K562 (cell line): ENCODE measurements at regions not wholly inside any gene's neighbourhood (a gene's known extent, or its start where the extent isn't known, plus 50 kb on each side); places are given as distances from the start of the nearest gene placed in this dataset.

Source experiments
- ATAC-seq: fragments of 200-7000 bp; cut with Tn5 transposase; 3 replicates; pipeline ENCODE4 v1.9.1; 2020; ENCODE audit warnings: moderate library complexity
- BruUV-seq: library from RNA; stranded (reverse); fragments of 400-500 nt; replicated peaks from 2 replicates; lab custom pipeline; 2021; lab: Mats Ljungman, UMichigan
- CTCF ChIA-PET: fragments of 300-600 bp; formaldehyde crosslinking; extraction: SDS; loops from one replicate; lab custom pipeline; 2021; ENCODE audit warnings: low intra/inter-chr PET ratio; lab: Yijun Ruan, JAX
- POLR2A ChIA-PET: fragments of 300-600, 350-650 bp; sonication (Branson Sonifier 250); formaldehyde crosslinking; extraction: SDS; loops from one replicate; lab custom pipeline; 2021; ENCODE audit warnings: antibody characterized with exemption, inconsistent platforms; lab: Yijun Ruan, JAX
- DNase-seq, 4 experiments: peaks; one replicate each; pipeline versions ENCODE4 v3.0.0 to v3.0.0-alpha.2; 2011 to 2018; ENCODE audit warnings: low spot score in 3 of 4, mixed read lengths in 3 of 4; ENCODE audit errors: extremely low read depth in 1 of 4
- FAIRE-seq: peaks from 2 replicates; lab custom pipeline; 2011; peaks lifted over from hg19 to GRCh38; lab: Jason Lieb, UNC
- H2AFZ ChIP-seq: 2 replicates; pipeline ENCODE4 v1.6.0; 2011; ENCODE audit warnings: low read depth, low read length, control low read depth, inconsistent platforms
- H3K27ac ChIP-seq: fragments of 200-600 bp; 3 replicates; pipeline ENCODE4 v1.8.0; 2011; ENCODE audit warnings: low read depth, mild to moderate bottlenecking, control low read depth, inconsistent platforms, low read length, moderate library complexity, mixed read lengths; ENCODE audit errors: extremely low read depth
- H3K27me3 ChIP-seq, 2 experiments: fragments of 300-600 bp in 1 of 2; 2 replicates in 1 of 2; 3 replicates in 1 of 2; pipeline versions ENCODE4 v1.6.0 to v1.8.0; 2011; ENCODE audit warnings: inconsistent platforms in 2 of 2, low read length in 2 of 2, mild to moderate bottlenecking in 1 of 2, mixed read lengths in 1 of 2, moderate library complexity in 1 of 2; ENCODE audit not compliant: control insufficient read depth in 2 of 2, insufficient read depth in 2 of 2
- H3K36me3 ChIP-seq: fragments of 300-600 bp; 3 replicates; pipeline ENCODE4 v1.8.0; 2011; ENCODE audit warnings: mild to moderate bottlenecking, low read length, inconsistent platforms; ENCODE audit not compliant: control insufficient read depth, insufficient read depth
- H3K4me1 ChIP-seq, 2 experiments: fragments of 200-600 bp in 1 of 2; replicated peaks in 1 of 2; 2 replicates in 1 of 2; 3 replicates in 1 of 2; pipeline versions ENCODE4 v1.5.1 to v1.8.0; 2011; ENCODE audit warnings: inconsistent platforms in 2 of 2, low read length in 2 of 2, mild to moderate bottlenecking in 1 of 2, mixed read lengths in 1 of 2, moderate library complexity in 1 of 2; ENCODE audit not compliant: control insufficient read depth in 2 of 2, insufficient read depth in 2 of 2
- H3K4me2 ChIP-seq: 2 replicates; pipeline ENCODE4 v1.6.1; 2011; ENCODE audit warnings: low read length, control low read depth, inconsistent platforms, mixed read lengths; ENCODE audit not compliant: insufficient read depth
- H3K4me3 ChIP-seq: fragments of 200-600 bp; sonication (generic), shearing (Covaris generic); 2 replicates; pipeline ENCODE4 v1.5.1; 2016; ENCODE audit warnings: control low read depth, inconsistent platforms
- H3K79me2 ChIP-seq: fragments of 200-600 bp; 3 replicates; pipeline ENCODE4 v1.8.0; 2011; ENCODE audit warnings: low read length, inconsistent platforms; ENCODE audit not compliant: control insufficient read depth, insufficient read depth
- H3K9ac ChIP-seq, 2 experiments: 2 replicates each; pipeline versions ENCODE4 v1.6.0 to v1.6.1; 2011; ENCODE audit warnings: low read depth in 2 of 2, low read length in 2 of 2, control low read depth in 1 of 2, inconsistent platforms in 1 of 2, mild to moderate bottlenecking in 1 of 2, mixed read lengths in 1 of 2; ENCODE audit not compliant: insufficient read depth in 1 of 2
- H3K9me1 ChIP-seq: one replicate; pipeline ENCODE4 v1.6.0; 2011; ENCODE audit warnings: inconsistent platforms, mild to moderate bottlenecking, low read length, moderate library complexity; ENCODE audit not compliant: control insufficient read depth, insufficient read depth
- H3K9me3 ChIP-seq: replicated peaks from 2 replicates; pipeline ENCODE4 v1.5.1; 2011; ENCODE audit warnings: low read depth, low read length, inconsistent platforms; ENCODE audit not compliant: control insufficient read depth, insufficient read depth
- H4K20me1 ChIP-seq: replicated peaks from 2 replicates; pipeline ENCODE4 v1.6.1; 2011; ENCODE audit warnings: low read length, inconsistent platforms, mixed read lengths; ENCODE audit not compliant: control insufficient read depth, insufficient read depth
- CCAR2 ChIP-seq: fragments of 200-400 bp; formaldehyde crosslinking; IDR thresholded peaks from 2 replicates; pipeline ENCODE4 v1.6.1; 2017; ENCODE audit warnings: mild to moderate bottlenecking, low read depth, low read length
- ELF1 ChIP-seq: fragments of 200-800 bp; sonication (Bioruptor generic); IDR thresholded peaks from 2 replicates; pipeline ENCODE4 v1.6.1; 2016; ENCODE audit warnings: missing genetic modification characterization, missing compliant biosample characterization
- HDAC2 ChIP-seq: fragments of 450-650 bp; IDR thresholded peaks from 2 replicates; pipeline ENCODE4 v1.6.1; 2016; ENCODE audit warnings: mild to moderate bottlenecking
- HNRNPL ChIP-seq: fragments of 200-400 bp; formaldehyde crosslinking; IDR thresholded peaks from 2 replicates; pipeline ENCODE4 v1.6.1; 2017; ENCODE audit warnings: low read depth, mild to moderate bottlenecking, low read length
- MCM3 ChIP-seq: fragments of 450-650 bp; IDR thresholded peaks from 2 replicates; pipeline ENCODE4 v1.6.1; 2016
- MXI1 ChIP-seq: IDR thresholded peaks from 2 replicates; pipeline ENCODE4 v1.6.1; 2011; ENCODE audit warnings: low read depth, mild to moderate bottlenecking, improper control_type of control experiment, low read length
- PKNOX1 ChIP-seq: fragments of 450-650 bp; IDR thresholded peaks from 2 replicates; pipeline ENCODE4 v1.6.1; 2016
- RBM22 ChIP-seq: fragments of 200-400 bp; formaldehyde crosslinking; IDR thresholded peaks from 2 replicates; pipeline ENCODE4 v1.6.1; 2018; ENCODE audit warnings: low read length, low read depth; ENCODE audit not compliant: poor library complexity, severe bottlenecking
- SIRT6 ChIP-seq: IDR thresholded peaks from one replicate; pipeline ENCODE4 v1.6.1; 2012; ENCODE audit warnings: low read depth, mild to moderate bottlenecking, control low read depth, inconsistent platforms, low read length, moderate library complexity
- SLC30A9 ChIP-seq: fragments of 250-450 bp; sonication (Bioruptor Pico); IDR thresholded peaks from 2 replicates; pipeline ENCODE4 v1.8.0; 2022; ENCODE audit warnings: mild to moderate bottlenecking, moderate library complexity
- SRSF9 ChIP-seq: fragments of 200-400 bp; formaldehyde crosslinking; IDR thresholded peaks from 2 replicates; pipeline ENCODE4 v1.6.1; 2017; ENCODE audit warnings: low read depth, low read length, borderline replicate concordance
- ZFP36 ChIP-seq: fragments of 150-350 bp; IDR thresholded peaks from 2 replicates; pipeline ENCODE4 v1.6.1; 2018; ENCODE audit warnings: low read length, low read depth; ENCODE audit not compliant: partially characterized antibody
- ZNF445 ChIP-seq: fragments of 250-450 bp; sonication (Bioruptor Pico); IDR thresholded peaks from 2 replicates; pipeline ENCODE4 v1.4.0; 2020; ENCODE audit warnings: low read depth, mild to moderate bottlenecking, moderate library complexity
- WGBS: fragments of 100-300 bp; shearing (Covaris generic); methylation state at CpG from one replicate; pipeline ENCODE4 v1.1.6; 2016; ENCODE audit warnings: low coverage, mixed read lengths; ENCODE audit not compliant: insufficient coverage; ENCODE audit errors: missing lambda C conversion rate; 5-methylcytosine and 5-hydroxymethylcytosine counted together
- in situ Hi-C: fragments of 300-500 bp; cut with MboI; formaldehyde crosslinking; loops from 4 replicates; pipeline ENCODE4 v1.15.0; 2018; ENCODE audit warnings: inconsistent platforms, mixed read lengths
- intact Hi-C: fragments of 100-400 bp; cut with micrococcal nuclease; formaldehyde crosslinking; loops from 2 replicates; pipeline ENCODE4 v1.14.2; 2022

- ATAC-seq (no peak), FAIRE-seq (no peak), DNase-seq (no peak)
- no peak for TF ChIP-seq MCM3
- no peak for TF ChIP-seq ZFP36
- TF ChIP-seq ZNF445: no peak
- no peak for TF ChIP-seq MXI1
- no peak for TF ChIP-seq SIRT6
- TF ChIP-seq SRSF9: no peak
- TF ChIP-seq HDAC2: no peak
- no peak for TF ChIP-seq RBM22
- TF ChIP-seq HNRNPL: no peak
- TF ChIP-seq SLC30A9: no peak
- TF ChIP-seq ELF1 (tag): no peak
- TF ChIP-seq CCAR2: no peak
- TF ChIP-seq PKNOX1: no peak
- ChIA-PET POLR2A (interaction anchor here (0.6 kb wide), 1 partner anchor 393 kb away, joined by 4 read pairs; no protein-coding TSS in a partner anchor), CTCF (no interaction called here)
- Histone ChIP-seq H3K27ac (no peak overlapping the region), H3K9me3 (no peaks in the 10 kb centered on the region), H3K9me1 (no peaks in the 10 kb centered on the region), H3K4me1 (no peaks in the 10 kb centered on the region), H3K9ac (no peak overlapping the region), H2AFZ (no peak overlapping the region), H3K36me3 (no peaks in the 10 kb centered on the region), H3K79me2 (no peaks in the 10 kb centered on the region), H3K27me3 (no peaks in the 10 kb centered on the region), H3K4me2 (no peak overlapping the region), H3K4me3 (no peak overlapping the region), H4K20me1 (no peaks in the 10 kb centered on the region)
- intact Hi-C loops: no loop called here
- 0% methylated on average over 5 of the region's 5 CpGs for WGBS
- no TSS peak for BruUV-seq
- in situ Hi-C loops: no loop called here
Measured at GRCh38 chr7:142400042-142400533, 142.2 kb upstream of the PRSS58 start.
